Esophagus (tissue), 2 donors: ENCODE measurements at regions not wholly inside any gene's neighbourhood (a gene's known extent, or its start where the extent isn't known, plus 50 kb on each side); places are given as distances from the start of the nearest gene placed in this dataset.

ENCODE experiments used
- H3K27ac ChIP-seq, 2 donors: one replicate each; pipeline ENCODE4 v1.5.1; 2013; ENCODE audit warnings: low read depth in 2 of 2, mild to moderate bottlenecking in 2 of 2, inconsistent platforms in 1 of 2, low read length in 1 of 2, moderate library complexity in 1 of 2
- H3K27me3 ChIP-seq, 2 donors: one replicate each; pipeline ENCODE4 v1.6.1; 2013; ENCODE audit warnings: low read length in 2 of 2, control low read depth in 1 of 2, mild to moderate bottlenecking in 1 of 2; ENCODE audit not compliant: insufficient read depth in 2 of 2, control insufficient read depth in 1 of 2
- H3K36me3 ChIP-seq, 2 donors: one replicate each; pipeline ENCODE4 v1.6.1; 2013; ENCODE audit warnings: low read length in 1 of 2; ENCODE audit not compliant: control insufficient read depth in 2 of 2, insufficient read depth in 2 of 2
- H3K4me1 ChIP-seq, 2 donors: one replicate each; pipeline ENCODE4 v1.6.1; 2013; ENCODE audit warnings: low read length in 1 of 2; ENCODE audit not compliant: control insufficient read depth in 2 of 2, insufficient read depth in 2 of 2
- H3K4me3 ChIP-seq, 2 donors: one replicate each; pipeline ENCODE4 v1.5.1; 2013; ENCODE audit warnings: low read length in 2 of 2, mild to moderate bottlenecking in 2 of 2, low read depth in 1 of 2, moderate library complexity in 1 of 2
- H3K9me3 ChIP-seq, 2 donors: one replicate each; pipeline ENCODE4 v1.6.1; 2013; ENCODE audit warnings: mild to moderate bottlenecking in 2 of 2, low read depth in 1 of 2, low read length in 1 of 2, moderate library complexity in 1 of 2; ENCODE audit not compliant: control insufficient read depth in 2 of 2, insufficient read depth in 1 of 2
- WGBS, 2 donors: extraction: QIAGEN DNeasy Blood & Tissue Kit; methylation state at CpG; one replicate each; pipeline ENCODE4 v1.1.7; 2013; 5-methylcytosine and 5-hydroxymethylcytosine counted together
- donor health status: healthy with polysubstance abuse.
- donor health status: Bipolar disorder and iron deficiency.

GRCh38 chr9:73741316-73741715, 589.7 kb downstream of the ANXA1 start:
- no peak overlapping the region for H3K27ac ChIP-seq
- H3K9me3 ChIP-seq: no peaks in the 10 kb centered on the region
- H3K27me3 ChIP-seq: no peaks in the 10 kb centered on the region
- 52 to 57% methylated on average over 1 of the region's 1 CpG for WGBS, 2 donors
- H3K36me3 ChIP-seq: no peaks in the 10 kb centered on the region
- no peak overlapping the region for H3K4me3 ChIP-seq
- no peaks in the 10 kb centered on the region for H3K4me1 ChIP-seq

DNA sequence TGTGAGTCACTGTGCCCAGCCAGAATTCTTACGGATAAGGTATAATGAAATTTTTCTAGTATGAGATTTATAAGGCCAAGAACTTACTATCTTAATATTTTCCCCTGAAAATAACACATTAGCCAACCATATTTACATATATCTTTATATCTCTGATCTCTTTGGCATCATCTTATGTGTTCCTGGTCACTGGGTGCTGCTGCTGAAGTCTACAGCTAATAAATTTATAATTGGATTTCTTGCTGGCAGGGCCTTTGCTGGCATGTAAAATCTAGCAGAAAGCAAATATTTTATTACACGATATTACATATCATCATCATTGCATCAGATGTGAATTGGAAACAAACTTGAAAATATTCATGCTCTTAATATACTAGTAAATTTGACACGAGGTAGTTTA, 590.7 kb downstream of the ANXA1 start:
- 75 to 78% methylated on average over 3 of the region's 3 CpGs for WGBS, 2 donors
- Histone ChIP-seq H3K36me3 (no peaks in the 10 kb centered on the region), H3K27ac (no peak overlapping the region), H3K4me1 (no peaks in the 10 kb centered on the region), H3K4me3 (no peak overlapping the region), H3K27me3 (no peaks in the 10 kb centered on the region), H3K9me3 (no peaks in the 10 kb centered on the region)

- Histone ChIP-seq H3K36me3 (no peaks in the 10 kb centered on the region), H3K27ac (no peak overlapping the region)
- WGBS, 2 donors: 64 to 73% methylated on average over 1 of the region's 1 CpG
These were observed 592.2 kb downstream of the ANXA1 start for GRCh38 chr9:73743826-73744225.

GRCh38 chr9:73745598-73745997, 593.9 kb downstream of the ANXA1 start:
- no peaks in the 10 kb centered on the region for H3K9me3 ChIP-seq
- 84% methylated on average over 3 of the region's 3 CpGs for WGBS, 2 donors
- no peaks in the 10 kb centered on the region for H3K36me3 ChIP-seq

More at GRCh38 chr9:73743826-73744225, 592.2 kb downstream of the ANXA1 start:
- Histone ChIP-seq H3K27me3 (no peaks in the 10 kb centered on the region), H3K9me3 (no peaks in the 10 kb centered on the region), H3K4me1 (no peaks in the 10 kb centered on the region), H3K4me3 (no peak overlapping the region)

DNA sequence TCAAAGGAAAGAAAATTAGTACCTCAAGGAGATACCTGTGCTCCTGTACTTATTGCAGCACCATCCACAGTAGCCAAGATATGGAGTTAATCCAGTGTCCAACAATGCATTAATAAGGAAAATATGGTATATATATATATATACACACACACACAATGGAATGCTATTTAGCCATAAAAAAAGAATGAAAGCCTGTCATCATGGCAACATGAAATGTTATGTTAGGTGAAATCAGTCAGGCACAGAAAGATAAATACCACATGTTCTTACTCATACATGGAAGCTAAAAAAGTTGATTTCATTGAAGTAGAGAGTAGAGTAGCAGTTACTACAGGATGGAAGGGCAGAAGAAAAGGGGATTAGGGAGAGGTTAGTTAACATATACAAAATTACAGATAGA, 601.5 kb downstream of the ANXA1 start:
- no peaks in the 10 kb centered on the region for H3K4me1 ChIP-seq
- no peaks in the 10 kb centered on the region for H3K36me3 ChIP-seq
- H3K27ac ChIP-seq: no peak overlapping the region
- no peaks in the 10 kb centered on the region for H3K9me3 ChIP-seq
- H3K4me3 ChIP-seq: no peak overlapping the region
- no peaks in the 10 kb centered on the region for H3K27me3 ChIP-seq

More at GRCh38 chr9:73745598-73745997, 593.9 kb downstream of the ANXA1 start:
- Histone ChIP-seq H3K27ac (no peak overlapping the region), H3K4me3 (no peak overlapping the region), H3K4me1 (no peaks in the 10 kb centered on the region), H3K27me3 (no peaks in the 10 kb centered on the region)

DNA sequence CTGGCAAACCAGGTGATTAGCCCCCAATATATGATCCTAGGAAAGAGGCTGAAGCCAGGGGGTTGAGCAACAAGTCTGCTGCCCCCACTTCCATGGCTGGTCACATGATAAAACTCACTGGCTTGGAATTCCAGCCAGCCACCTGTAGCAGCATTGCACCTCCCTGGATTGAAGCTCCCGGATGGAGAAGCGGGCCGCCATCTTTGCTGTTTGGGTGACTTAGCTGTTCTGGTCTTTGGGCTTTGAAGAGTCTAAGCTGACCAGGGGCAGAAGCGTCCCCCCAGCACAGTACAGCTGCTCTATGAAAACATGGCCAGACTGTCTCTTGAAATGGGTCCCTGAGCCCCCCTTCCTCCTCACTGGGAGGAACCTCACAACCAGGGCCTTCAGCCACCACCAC, 610.2 kb downstream of the ANXA1 start:
- WGBS, 2 donors: 86 to 93% methylated on average over 4 of the region's 4 CpGs
- no peaks in the 10 kb centered on the region for H3K4me1 ChIP-seq
- H3K9me3 ChIP-seq: no peaks in the 10 kb centered on the region
- no peaks in the 10 kb centered on the region for H3K36me3 ChIP-seq
- H3K4me3 ChIP-seq: no peak overlapping the region
- H3K27ac ChIP-seq: no peak overlapping the region
- H3K27me3 ChIP-seq: no peaks in the 10 kb centered on the region

GRCh38 chr9:73773896-73774295, 622.2 kb downstream of the ANXA1 start:
- no peak overlapping the region for H3K4me3 ChIP-seq
- H3K9me3 ChIP-seq: no peaks in the 10 kb centered on the region
- H3K4me1 ChIP-seq: no peaks in the 10 kb centered on the region
- no peak overlapping the region for H3K27ac ChIP-seq
- no peaks in the 10 kb centered on the region for H3K36me3 ChIP-seq
- no peaks in the 10 kb centered on the region for H3K27me3 ChIP-seq
- WGBS, 2 donors: 48 to 66% methylated on average over 1 of the region's 1 CpG

GRCh38 chr9:73775757-73776156, 624.1 kb downstream of the ANXA1 start:
- Histone ChIP-seq H3K36me3 (no peaks in the 10 kb centered on the region), H3K27ac (no peak overlapping the region)
- WGBS, 2 donors: 61% methylated on average over 2 of the region's 2 CpGs

GRCh38 chr9:73780916-73781315, 629.3 kb downstream of the ANXA1 start:
- no peaks in the 10 kb centered on the region for H3K4me1 ChIP-seq
- H3K36me3 ChIP-seq: no peaks in the 10 kb centered on the region
- H3K27ac ChIP-seq: no peak overlapping the region
- no peaks in the 10 kb centered on the region for H3K27me3 ChIP-seq
- H3K4me3 ChIP-seq: no peak overlapping the region
- peaks cover 0 to 3% of the 10 kb centered on the region in 2 donors for H3K9me3 ChIP-seq

More at GRCh38 chr9:73775757-73776156, 624.1 kb downstream of the ANXA1 start:
- no peak overlapping the region for H3K4me3 ChIP-seq
- no peaks in the 10 kb centered on the region for H3K9me3 ChIP-seq
- H3K27me3 ChIP-seq: no peaks in the 10 kb centered on the region
- no peaks in the 10 kb centered on the region for H3K4me1 ChIP-seq

DNA sequence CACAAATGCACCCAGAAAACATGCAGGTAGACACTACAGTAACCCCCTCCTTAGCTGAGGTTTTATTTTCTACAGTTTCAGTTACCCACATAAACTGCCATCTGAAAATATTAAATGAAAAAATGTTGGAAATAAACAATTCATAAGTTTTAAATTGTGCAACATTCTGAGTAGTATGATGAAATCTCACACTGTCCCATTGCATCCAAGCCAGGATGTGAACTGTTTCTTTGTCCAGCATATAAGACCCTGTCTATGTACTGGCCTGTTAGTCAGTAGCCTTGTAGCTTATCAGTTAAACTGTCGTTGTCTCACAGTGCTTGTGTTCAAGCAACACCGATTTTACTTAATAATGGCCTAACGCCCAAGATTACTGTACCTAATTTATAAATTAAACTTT, 630.5 kb downstream of the ANXA1 start:
- peaks cover 0 to 3% of the 10 kb centered on the region in 2 donors for H3K9me3 ChIP-seq
- H3K4me1 ChIP-seq: no peaks in the 10 kb centered on the region
- H3K27me3 ChIP-seq: no peaks in the 10 kb centered on the region
- no peak overlapping the region for H3K27ac ChIP-seq
- H3K36me3 ChIP-seq: no peaks in the 10 kb centered on the region
- H3K4me3 ChIP-seq: no peak overlapping the region
- 56 to 62% methylated on average over 3 of the region's 3 CpGs for WGBS, 2 donors
